ENCODE measurements at regions not wholly inside any gene's neighbourhood (a gene's known extent, or its start where the extent isn't known, plus 50 kb on each side); places are given as distances from the start of the nearest gene placed in this dataset.

DNA sequence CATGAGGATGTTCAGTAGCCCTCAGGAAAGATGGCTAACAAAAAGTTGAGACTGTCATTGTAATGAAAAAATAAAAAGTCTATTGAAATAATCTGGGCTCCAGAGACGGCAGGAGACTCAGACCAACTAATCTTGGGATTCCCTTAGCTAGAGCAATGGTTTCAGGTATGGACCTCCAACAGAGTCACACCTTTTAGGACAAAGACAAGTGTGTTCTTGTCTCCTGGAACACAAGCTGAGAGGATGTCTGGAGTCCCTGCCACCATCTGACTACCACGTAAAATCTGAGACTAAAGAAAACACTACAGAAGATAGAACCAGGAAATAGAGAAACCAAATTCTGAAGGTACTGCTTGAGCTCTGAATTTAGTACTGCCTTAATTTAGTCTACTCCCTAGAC is 103.3 kb upstream of the RBBP8 start:
- no peak for TF ChIP-seq EZH2phosphoT487 (conservative IDR thresholded peaks at IDR 0.05; ENCODE audit: low read length)
- TF ChIP-seq, protein P1, sequence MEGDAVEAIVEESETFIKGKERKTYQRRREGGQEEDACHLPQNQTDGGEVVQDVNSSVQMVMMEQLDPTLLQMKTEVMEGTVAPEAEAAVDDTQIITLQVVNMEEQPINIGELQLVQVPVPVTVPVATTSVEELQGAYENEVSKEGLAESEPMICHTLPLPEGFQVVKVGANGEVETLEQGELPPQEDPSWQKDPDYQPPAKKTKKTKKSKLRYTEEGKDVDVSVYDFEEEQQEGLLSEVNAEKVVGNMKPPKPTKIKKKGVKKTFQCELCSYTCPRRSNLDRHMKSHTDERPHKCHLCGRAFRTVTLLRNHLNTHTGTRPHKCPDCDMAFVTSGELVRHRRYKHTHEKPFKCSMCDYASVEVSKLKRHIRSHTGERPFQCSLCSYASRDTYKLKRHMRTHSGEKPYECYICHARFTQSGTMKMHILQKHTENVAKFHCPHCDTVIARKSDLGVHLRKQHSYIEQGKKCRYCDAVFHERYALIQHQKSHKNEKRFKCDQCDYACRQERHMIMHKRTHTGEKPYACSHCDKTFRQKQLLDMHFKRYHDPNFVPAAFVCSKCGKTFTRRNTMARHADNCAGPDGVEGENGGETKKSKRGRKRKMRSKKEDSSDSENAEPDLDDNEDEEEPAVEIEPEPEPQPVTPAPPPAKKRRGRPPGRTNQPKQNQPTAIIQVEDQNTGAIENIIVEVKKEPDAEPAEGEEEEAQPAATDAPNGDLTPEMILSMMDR (IDR thresholded peaks at IDR 0.05; ENCODE audit: insufficient read depth, low read length, poor library complexity, severe bottlenecking) = no peak

DNA sequence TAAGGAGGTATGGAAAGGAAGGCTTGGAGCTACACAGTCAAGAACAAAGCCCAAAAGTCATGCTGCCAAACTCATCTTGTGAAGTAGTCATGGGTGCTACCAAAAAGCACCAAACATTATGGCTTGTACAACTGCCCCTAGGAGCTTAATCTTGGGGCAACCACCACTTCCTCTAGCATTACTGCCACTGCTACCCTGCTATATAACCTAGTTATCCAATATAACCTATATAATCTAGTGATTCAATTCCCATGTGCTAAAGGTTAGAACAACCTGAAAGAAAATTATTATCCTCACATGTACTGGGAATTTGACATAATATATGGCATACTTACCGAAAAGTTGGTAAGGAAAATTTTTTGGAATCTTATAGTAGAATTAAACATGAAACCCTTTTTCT is 102.6 kb upstream of the RBBP8 start:
- no peaks in the 10 kb centered on the region for H4K20me1 ChIP-seq (ENCODE audit: low read depth, low read length)
- H3K9ac ChIP-seq (ENCODE audit: low read length) = no peak overlapping the region
- H3K36me3 ChIP-seq (ENCODE audit: low read length) = no peaks in the 10 kb centered on the region
- no peak overlapping the region for H3K4me2 ChIP-seq (ENCODE audit: low read depth, low read length, poor library complexity, severe bottlenecking)
- H3K9me3 ChIP-seq (ENCODE audit: insufficient read depth, low read length) = no peaks in the 10 kb centered on the region
- no peak overlapping the region for H3K27ac ChIP-seq (ENCODE audit: low read depth, low read length)
- no peaks in the 10 kb centered on the region for H3F3A ChIP-seq (ENCODE audit: insufficient read depth)
- no peak overlapping the region for H2AFZ ChIP-seq (ENCODE audit: low read depth, low read length, severe bottlenecking)
- no peak overlapping the region for H3K4me3 ChIP-seq (ENCODE audit: insufficient read depth, low read length, poor library complexity, severe bottlenecking)
- H3K79me2 ChIP-seq (ENCODE audit: insufficient read depth, low read length) = no peaks in the 10 kb centered on the region
- no peaks in the 10 kb centered on the region for H3K27me3 ChIP-seq (ENCODE audit: low read length)
- no peaks in the 10 kb centered on the region for H3K9me2 ChIP-seq (replicated peaks; ENCODE audit: insufficient read depth, low read length)
- TF ChIP-seq, protein P1 (IDR thresholded peaks at IDR 0.05; ENCODE audit: insufficient read depth, low read length, poor library complexity, severe bottlenecking) = no peak
- TF ChIP-seq EZH2phosphoT487 (conservative IDR thresholded peaks at IDR 0.05; ENCODE audit: low read length) = no peak

More for the DNA sequence above, 103.3 kb upstream of the RBBP8 start:
- Histone ChIP-seq H3K9me2 (replicated peaks; ENCODE audit: insufficient read depth, low read length) (no peaks in the 10 kb centered on the region), H3K4me3 (ENCODE audit: insufficient read depth, low read length, poor library complexity, severe bottlenecking) (no peak overlapping the region), H3K4me2 (ENCODE audit: low read depth, low read length, poor library complexity, severe bottlenecking) (no peak overlapping the region), H4K20me1 (ENCODE audit: low read depth, low read length) (no peaks in the 10 kb centered on the region), H3K9me3 (ENCODE audit: insufficient read depth, low read length) (no peaks in the 10 kb centered on the region), H3K9ac (ENCODE audit: low read length) (no peak overlapping the region), H3K27me3 (ENCODE audit: low read length) (no peaks in the 10 kb centered on the region), H3K36me3 (ENCODE audit: low read length) (no peaks in the 10 kb centered on the region), H3F3A (ENCODE audit: insufficient read depth) (no peaks in the 10 kb centered on the region), H3K27ac (ENCODE audit: low read depth, low read length) (no peak overlapping the region), H2AFZ (ENCODE audit: low read depth, low read length, severe bottlenecking) (no peak overlapping the region), H3K79me2 (ENCODE audit: insufficient read depth, low read length) (no peaks in the 10 kb centered on the region)

DNA sequence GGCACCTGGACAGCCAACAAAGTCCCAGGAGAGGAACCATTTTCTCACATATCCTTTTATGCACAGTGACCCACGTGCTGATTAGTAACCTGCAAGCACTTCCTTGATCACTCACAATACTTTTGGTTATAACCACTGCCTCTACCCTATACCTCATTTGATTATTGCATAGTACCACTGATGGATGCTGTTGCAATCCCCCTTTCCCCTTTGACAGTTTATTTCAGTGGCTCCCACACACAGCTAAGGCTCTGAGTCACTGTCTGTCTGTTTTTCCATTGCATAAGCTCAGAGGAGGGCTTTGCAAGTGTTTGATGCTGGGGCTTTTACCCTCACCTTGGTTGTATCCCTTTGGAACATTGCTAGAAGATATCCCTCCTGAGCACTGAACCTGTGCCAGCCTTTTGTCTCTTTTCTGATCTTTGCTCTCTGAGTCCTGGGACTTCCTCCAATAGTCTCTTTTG is 101.7 kb upstream of the RBBP8 start:
- H4K20me1 ChIP-seq (ENCODE audit: low read depth, low read length) = no peaks in the 10 kb centered on the region
- H3F3A ChIP-seq (ENCODE audit: insufficient read depth) = no peaks in the 10 kb centered on the region
- H3K9ac ChIP-seq (ENCODE audit: low read length) = no peak overlapping the region
- H3K9me2 ChIP-seq (replicated peaks; ENCODE audit: insufficient read depth, low read length) = no peaks in the 10 kb centered on the region
- H3K4me2 ChIP-seq (ENCODE audit: low read depth, low read length, poor library complexity, severe bottlenecking) = no peak overlapping the region
- H3K27me3 ChIP-seq (ENCODE audit: low read length) = no peaks in the 10 kb centered on the region
- H3K79me2 ChIP-seq (ENCODE audit: insufficient read depth, low read length) = no peaks in the 10 kb centered on the region
- H3K36me3 ChIP-seq (ENCODE audit: low read length) = no peaks in the 10 kb centered on the region
- H3K4me3 ChIP-seq (ENCODE audit: insufficient read depth, low read length, poor library complexity, severe bottlenecking) = no peak overlapping the region
- H2AFZ ChIP-seq (ENCODE audit: low read depth, low read length, severe bottlenecking) = no peak overlapping the region
- no peak overlapping the region for H3K27ac ChIP-seq (ENCODE audit: low read depth, low read length)
- H3K9me3 ChIP-seq (ENCODE audit: insufficient read depth, low read length) = no peaks in the 10 kb centered on the region
- TF ChIP-seq, protein P1 (IDR thresholded peaks at IDR 0.05; ENCODE audit: insufficient read depth, low read length, poor library complexity, severe bottlenecking) = no peak
- no peak for TF ChIP-seq EZH2phosphoT487 (conservative IDR thresholded peaks at IDR 0.05; ENCODE audit: low read length)
